ENCODE measurements at regions not wholly inside any gene's neighbourhood (a gene's known extent, or its start where the extent isn't known, plus 50 kb on each side); places are given as distances from the start of the nearest gene placed in this dataset.

DNA sequence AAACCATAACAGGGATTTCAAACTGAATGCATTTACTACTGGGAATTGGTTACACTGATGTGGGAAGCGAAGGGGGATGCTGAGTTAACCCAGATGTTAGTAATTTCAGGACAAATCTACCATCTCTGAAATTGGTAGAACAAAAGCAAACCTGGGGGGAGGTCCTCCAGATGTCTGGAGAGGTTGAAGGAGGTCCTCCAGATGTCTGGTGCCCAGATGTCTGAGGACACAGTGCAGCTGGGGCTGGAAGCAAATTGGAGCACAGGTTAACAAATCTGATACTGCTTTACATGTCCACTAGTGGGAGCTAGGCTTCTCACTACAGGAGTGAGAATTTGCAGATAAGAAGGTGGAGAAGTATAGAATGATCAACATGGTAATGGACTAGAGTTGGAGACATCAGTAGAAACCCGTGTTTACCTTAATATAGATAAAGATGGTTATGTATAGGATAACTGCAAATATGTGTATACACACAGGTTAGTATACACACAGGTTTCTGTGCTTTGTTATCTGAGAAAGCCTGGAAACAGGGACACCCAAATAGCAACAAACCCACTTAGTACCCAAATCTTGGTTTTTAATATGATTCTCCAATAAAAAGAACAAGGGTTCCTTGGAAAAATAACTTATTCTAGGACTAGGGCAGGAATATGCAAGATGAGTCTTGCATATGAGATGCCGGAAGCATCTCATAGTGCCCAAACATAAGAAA is 162.5 kb downstream of the C12orf50 start:
- no peaks in the 10 kb centered on the region for H3K9me1 ChIP-seq (replicated peaks; ENCODE audit: control insufficient read depth, extremely low read depth, insufficient read depth, low read length)
- intact Hi-C loops (cut with micrococcal nuclease) (loop anchor here (5.0 kb wide), 1 partner anchor 131 kb away; no protein-coding TSS in a partner anchor), dilution Hi-C loops (cut with MboI; ENCODE audit: extremely low pct_ligation_motif_present, low sequenced_read_pairs) (no loop called here)
- no peak overlapping the region for H2AFZ ChIP-seq (ENCODE audit: low read depth, low read length)
- no peak overlapping the region for H3K27ac ChIP-seq (ENCODE audit: insufficient read depth, low read depth, low read length)
- no peak overlapping the region for H3K4me2 ChIP-seq (ENCODE audit: insufficient read depth, low read length)
- peak; percentile 9 for DNase-seq (ENCODE audit: low read depth, low spot score)
- H3K9ac ChIP-seq (replicated peaks; ENCODE audit: extremely low read depth, insufficient read depth, low read length) = no peak overlapping the region
- H3K4me1 ChIP-seq (ENCODE audit: control insufficient read depth, extremely low read depth, insufficient read depth, low read length) = no peaks in the 10 kb centered on the region
- no TSS peak for BruUV-seq (replicated peaks)
- peak; percentile 60 for FAIRE-seq
- no peaks in the 10 kb centered on the region for H4K20me1 ChIP-seq (replicated peaks; ENCODE audit: control insufficient read depth, extremely low read depth, insufficient read depth, low read length)
- no peaks in the 10 kb centered on the region for H3K9me3 ChIP-seq (replicated peaks; ENCODE audit: control insufficient read depth, insufficient read depth, low read length)
- H3K79me2 ChIP-seq (ENCODE audit: control insufficient read depth, insufficient read depth, low read length) = no peaks in the 10 kb centered on the region
- ChIA-PET POLR2A (no interaction called here), CTCF (interaction anchor here (0.6 to 1.8 kb wide), 3 partner anchors 16 to 186 kb away, joined by 3 to 5 read pairs (median 3); no protein-coding TSS in a partner anchor)
- H3K4me3 ChIP-seq (replicated peaks in 1 of 3; ENCODE audit: insufficient read depth in 1 of 3, low read depth in 1 of 3, low read length in 3 of 3) = no peak overlapping the region
- no peaks in the 10 kb centered on the region for H3K36me3 ChIP-seq (ENCODE audit: control insufficient read depth in 2 of 2, extremely low read depth in 1 of 2, insufficient read depth in 2 of 2, low read length in 2 of 2)
- TF ChIP-seq GATA2 (IDR thresholded peaks at IDR 0.05; ENCODE audit: insufficient read depth, insufficient read length, low read depth, low read length) (no peak), MAX (IDR thresholded peaks at IDR 0.05; ENCODE audit: insufficient read depth, insufficient read length) (no peak), EZH2 (IDR thresholded peaks at IDR 0.05; ENCODE audit: borderline replicate concordance, low read depth, low read length, severe bottlenecking) (no peak)
- TF ChIP-seq, protein P1, sequence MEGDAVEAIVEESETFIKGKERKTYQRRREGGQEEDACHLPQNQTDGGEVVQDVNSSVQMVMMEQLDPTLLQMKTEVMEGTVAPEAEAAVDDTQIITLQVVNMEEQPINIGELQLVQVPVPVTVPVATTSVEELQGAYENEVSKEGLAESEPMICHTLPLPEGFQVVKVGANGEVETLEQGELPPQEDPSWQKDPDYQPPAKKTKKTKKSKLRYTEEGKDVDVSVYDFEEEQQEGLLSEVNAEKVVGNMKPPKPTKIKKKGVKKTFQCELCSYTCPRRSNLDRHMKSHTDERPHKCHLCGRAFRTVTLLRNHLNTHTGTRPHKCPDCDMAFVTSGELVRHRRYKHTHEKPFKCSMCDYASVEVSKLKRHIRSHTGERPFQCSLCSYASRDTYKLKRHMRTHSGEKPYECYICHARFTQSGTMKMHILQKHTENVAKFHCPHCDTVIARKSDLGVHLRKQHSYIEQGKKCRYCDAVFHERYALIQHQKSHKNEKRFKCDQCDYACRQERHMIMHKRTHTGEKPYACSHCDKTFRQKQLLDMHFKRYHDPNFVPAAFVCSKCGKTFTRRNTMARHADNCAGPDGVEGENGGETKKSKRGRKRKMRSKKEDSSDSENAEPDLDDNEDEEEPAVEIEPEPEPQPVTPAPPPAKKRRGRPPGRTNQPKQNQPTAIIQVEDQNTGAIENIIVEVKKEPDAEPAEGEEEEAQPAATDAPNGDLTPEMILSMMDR (IDR thresholded peaks at IDR 0.05; ENCODE audit: extremely low read depth in 1 of 2, insufficient read depth in 1 of 2, low read depth in 1 of 2, low read length in 2 of 2) = peak; percentile 28 to 46
- H3K27me3 ChIP-seq (ENCODE audit: control insufficient read depth in 2 of 2, insufficient read depth in 2 of 2, low read length in 2 of 2) = no peaks in the 10 kb centered on the region

Data from endothelial cell of umbilical vein (primary cell).